Smooth muscle cell (in vitro differentiated cells): ENCODE measurements at regions not wholly inside any gene's neighbourhood (a gene's known extent, or its start where the extent isn't known, plus 50 kb on each side); places are given as distances from the start of the nearest gene placed in this dataset.
"Not testable (repeated sequence)": the region's sequence is repeated elsewhere in the genome, so short reads cannot be mapped to it uniquely, and the experiment has no call there.

Experiments used
- DNase-seq: peaks from one replicate; lab custom pipeline; 2025; ENCODE audit not compliant: unreplicated experiment; lab: John Stamatoyannopoulos, UW
- H2AFZ ChIP-seq: fragments of 200-600 bp; sonication (generic); 2 replicates; pipeline ENCODE4 v1.6.0; 2016; ENCODE audit warnings: antibody characterized with exemption, low read depth, mild to moderate bottlenecking
- H3F3A ChIP-seq: fragments of 200-600 bp; sonication (generic); 2 replicates; pipeline ENCODE4 v1.6.0; 2017; ENCODE audit warnings: antibody characterized with exemption, low read depth
- H3K27ac ChIP-seq: fragments of 200-600 bp; sonication (generic); 2 replicates; pipeline ENCODE4 v1.5.1; 2016; ENCODE audit warnings: low read depth, mild to moderate bottlenecking
- H3K27me3 ChIP-seq: fragments of 200-600 bp; sonication (generic); 2 replicates; pipeline ENCODE4 v1.6.1; 2016; ENCODE audit warnings: low read depth, mild to moderate bottlenecking
- H3K36me3 ChIP-seq: fragments of 200-600 bp; sonication (generic); 2 replicates; pipeline ENCODE4 v1.5.1; 2016; ENCODE audit warnings: low read depth
- H3K4me1 ChIP-seq: fragments of 200-600 bp; sonication (generic); 2 replicates; pipeline ENCODE4 v1.5.1; 2016; ENCODE audit warnings: low read depth
- H3K4me2 ChIP-seq: fragments of 200-600 bp; sonication (generic); 2 replicates; pipeline ENCODE4 v1.6.0; 2016; ENCODE audit warnings: mild to moderate bottlenecking
- H3K4me3 ChIP-seq: fragments of 200-600 bp; sonication (generic); 2 replicates; pipeline ENCODE4 v1.5.1; 2016; ENCODE audit warnings: mild to moderate bottlenecking
- H3K79me2 ChIP-seq: fragments of 200-600 bp; sonication (generic); 2 replicates; pipeline ENCODE4 v1.6.0; 2016; ENCODE audit warnings: low read depth, mild to moderate bottlenecking
- H3K9ac ChIP-seq: fragments of 200-600 bp; sonication (generic); 2 replicates; pipeline ENCODE4 v1.6.0; 2016; ENCODE audit warnings: low read depth
- H3K9me3 ChIP-seq: fragments of 200-600 bp; sonication (generic); replicated peaks from 2 replicates; pipeline ENCODE4 v1.5.1; 2016; ENCODE audit warnings: low read depth
- H4K20me1 ChIP-seq: fragments of 200-600 bp; sonication (generic); 2 replicates; pipeline ENCODE4 v1.6.0; 2016; ENCODE audit warnings: low read depth
- CTCF ChIP-seq: fragments of 200-600 bp; sonication (generic); IDR thresholded peaks from 2 replicates; pipeline ENCODE4 v1.5.1; 2017; ENCODE audit warnings: borderline replicate concordance, mild to moderate bottlenecking, antibody characterized with exemption; ENCODE audit not compliant: insufficient read depth, poor library complexity, severe bottlenecking
- WGBS: methylation state at CpG from one replicate; pipeline ENCODE4 v1.1.7; 2016; ENCODE audit warnings: low lambda C conversion rate; 5-methylcytosine and 5-hydroxymethylcytosine counted together

GRCh38 chr7:16260236-16260728 is 161.1 kb downstream of the CRPPA start:
- no peaks in the 10 kb centered on the region for H3K4me1 ChIP-seq
- 75% methylated on average over 1 of the region's 1 CpG for WGBS
- H3K27ac ChIP-seq: no peak overlapping the region
- no peaks in the 10 kb centered on the region for H3K27me3 ChIP-seq
- H3K4me2 ChIP-seq: peak overlapping the region; percentile 12
- H3F3A ChIP-seq: no peaks in the 10 kb centered on the region
- H3K4me3 ChIP-seq: no peak overlapping the region
- no peak overlapping the region for H3K9ac ChIP-seq
- H3K79me2 ChIP-seq: no peaks in the 10 kb centered on the region
- H3K36me3 ChIP-seq: no peaks in the 10 kb centered on the region
- H4K20me1 ChIP-seq: no peaks in the 10 kb centered on the region
- TF ChIP-seq CTCF: no peak
- H3K9me3 ChIP-seq: no peaks in the 10 kb centered on the region
- no peak for DNase-seq
- no peak overlapping the region for H2AFZ ChIP-seq

GRCh38 chr7:16256419-16256818 is 164.9 kb downstream of the CRPPA start:
- not testable (repeated sequence) for H3K4me3 ChIP-seq, H3K79me2 ChIP-seq, H3K27ac ChIP-seq, H3K27me3 ChIP-seq, H2AFZ ChIP-seq, DNase-seq, H3K9ac ChIP-seq, H3K9me3 ChIP-seq, H3F3A ChIP-seq, H3K4me2 ChIP-seq, H4K20me1 ChIP-seq, H3K36me3 ChIP-seq, H3K4me1 ChIP-seq
- 95% methylated on average over 1 of the region's 1 CpG for WGBS

GRCh38 chr7:16255952-16256351 is 165.4 kb downstream of the CRPPA start:
- not testable (repeated sequence) for H3K79me2 ChIP-seq, H3K4me2 ChIP-seq, H3K9me3 ChIP-seq, H3K4me3 ChIP-seq, H2AFZ ChIP-seq, H3K36me3 ChIP-seq, H4K20me1 ChIP-seq, H3K27ac ChIP-seq, H3F3A ChIP-seq, DNase-seq, H3K27me3 ChIP-seq, H3K9ac ChIP-seq, H3K4me1 ChIP-seq
- 98% methylated on average over 2 of the region's 2 CpGs for WGBS

GRCh38 chr7:16250655-16251054 is 170.7 kb downstream of the CRPPA start:
- H3K79me2 ChIP-seq, H3K27ac ChIP-seq, H3K4me3 ChIP-seq, H3K4me1 ChIP-seq, H3F3A ChIP-seq, H3K36me3 ChIP-seq, H3K9ac ChIP-seq, H3K9me3 ChIP-seq, DNase-seq, H4K20me1 ChIP-seq, H3K4me2 ChIP-seq, H3K27me3 ChIP-seq, H2AFZ ChIP-seq: not testable (repeated sequence)
- 96% methylated on average over 2 of the region's 2 CpGs for WGBS

- H3K36me3 ChIP-seq, H3K27ac ChIP-seq, H3K9ac ChIP-seq, H3K4me1 ChIP-seq, H3K27me3 ChIP-seq, H3F3A ChIP-seq, H3K4me3 ChIP-seq, H2AFZ ChIP-seq, H3K9me3 ChIP-seq, H3K79me2 ChIP-seq, DNase-seq, H3K4me2 ChIP-seq, H4K20me1 ChIP-seq: not testable (repeated sequence)
- WGBS: 94% methylated on average over 7 of the region's 7 CpGs
Observed at GRCh38 chr7:16249204-16249603, 172.1 kb downstream of the CRPPA start.

- not testable (repeated sequence) for H3K9me3 ChIP-seq, H4K20me1 ChIP-seq, H3K4me3 ChIP-seq, H3K9ac ChIP-seq, H3K27ac ChIP-seq, H3K27me3 ChIP-seq, DNase-seq, H3F3A ChIP-seq, H2AFZ ChIP-seq, H3K4me1 ChIP-seq, H3K36me3 ChIP-seq, H3K79me2 ChIP-seq, H3K4me2 ChIP-seq
- WGBS: over 99% methylated on average over 6 of the region's 6 CpGs
Observed at GRCh38 chr7:16248556-16248955, 172.8 kb downstream of the CRPPA start.
